BLaER1 (cell line): ENCODE measurements at regions not wholly inside any gene's neighbourhood (a gene's known extent, or its start where the extent isn't known, plus 50 kb on each side); places are given as distances from the start of the nearest gene placed in this dataset.

Source experiments
- H3K27ac ChIP-seq: shearing (Covaris generic); formaldehyde crosslinking; 2 replicates; pipeline ENCODE4 v1.8.1; 2022
- H3K27me3 ChIP-seq: shearing (Covaris generic); formaldehyde crosslinking; 2 replicates; pipeline ENCODE4 v1.8.1; 2022
- H3K36me3 ChIP-seq: shearing (Covaris generic); formaldehyde crosslinking; 2 replicates; pipeline ENCODE4 v1.8.1; 2022
- H3K4me1 ChIP-seq: shearing (Covaris generic); formaldehyde crosslinking; 2 replicates; pipeline ENCODE4 v1.8.1; 2022
- H3K4me2 ChIP-seq: shearing (Covaris generic); formaldehyde crosslinking; 2 replicates; pipeline ENCODE4 v1.8.1; 2022
- H3K4me3 ChIP-seq: shearing (Covaris generic); formaldehyde crosslinking; 2 replicates; pipeline ENCODE4 v1.8.1; 2022
- H3K9ac ChIP-seq: shearing (Covaris generic); formaldehyde crosslinking; 2 replicates; pipeline ENCODE4 v1.8.1; 2022
- H3K9me3 ChIP-seq: shearing (Covaris generic); formaldehyde crosslinking; 2 replicates; pipeline ENCODE4 v1.8.1; 2022
- H4K20me1 ChIP-seq: shearing (Covaris generic); formaldehyde crosslinking; 2 replicates; pipeline ENCODE4 v1.8.1; 2022
- Cebpa-rat ChIP-seq: shearing (Covaris generic); IDR thresholded peaks from 2 replicates; pipeline ENCODE4 v1.8.1; 2022

DNA sequence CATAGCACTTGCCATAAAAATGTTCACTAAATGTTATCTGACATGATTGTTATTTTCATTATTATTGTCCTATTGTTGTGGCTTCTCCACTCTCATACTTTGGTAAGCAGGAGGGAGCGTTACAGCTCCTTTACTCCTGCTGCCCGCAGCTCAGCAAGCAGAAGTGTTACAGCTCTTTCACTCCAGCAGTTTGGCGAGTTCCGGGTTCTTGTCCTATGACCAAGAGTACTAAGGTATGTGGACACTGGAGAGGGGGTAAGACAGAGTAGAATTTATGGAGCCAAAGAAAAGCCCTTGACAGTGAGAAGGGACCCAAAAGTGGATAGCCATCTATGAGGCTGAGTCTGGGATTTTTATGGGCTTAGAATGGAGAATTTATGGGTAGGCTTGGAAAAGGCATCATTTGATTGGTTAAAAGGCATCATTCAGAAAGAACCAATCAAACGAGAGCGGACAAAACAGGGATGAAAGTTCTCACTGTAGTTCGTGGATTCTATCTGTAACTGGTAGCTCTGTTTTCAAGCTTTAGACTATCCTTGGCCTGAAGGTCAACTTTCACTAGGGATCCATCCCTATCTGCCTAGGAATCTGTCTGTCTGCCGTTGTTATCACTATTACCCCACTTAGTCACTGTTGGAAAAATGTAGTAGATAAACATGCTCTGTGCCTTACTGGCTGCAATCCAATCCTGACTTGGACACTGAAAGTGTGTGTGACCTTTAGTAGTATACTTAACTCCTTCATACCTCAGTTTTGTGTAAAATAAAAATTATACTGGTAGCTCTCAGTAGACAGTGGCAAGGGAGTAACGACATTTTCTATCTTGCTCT is 545.6 kb upstream of the LCORL start:
- Histone ChIP-seq H3K4me2 (no peak overlapping the region), H3K36me3 (no peaks in the 10 kb centered on the region), H3K27me3 (no peaks in the 10 kb centered on the region), H3K9ac (no peak overlapping the region), H3K27ac (no peak overlapping the region), H3K4me3 (no peak overlapping the region), H3K4me1 (no peaks in the 10 kb centered on the region), H4K20me1 (no peaks in the 10 kb centered on the region), H3K9me3 (no peaks in the 10 kb centered on the region)
- no peak for TF ChIP-seq Cebpa-rat

DNA sequence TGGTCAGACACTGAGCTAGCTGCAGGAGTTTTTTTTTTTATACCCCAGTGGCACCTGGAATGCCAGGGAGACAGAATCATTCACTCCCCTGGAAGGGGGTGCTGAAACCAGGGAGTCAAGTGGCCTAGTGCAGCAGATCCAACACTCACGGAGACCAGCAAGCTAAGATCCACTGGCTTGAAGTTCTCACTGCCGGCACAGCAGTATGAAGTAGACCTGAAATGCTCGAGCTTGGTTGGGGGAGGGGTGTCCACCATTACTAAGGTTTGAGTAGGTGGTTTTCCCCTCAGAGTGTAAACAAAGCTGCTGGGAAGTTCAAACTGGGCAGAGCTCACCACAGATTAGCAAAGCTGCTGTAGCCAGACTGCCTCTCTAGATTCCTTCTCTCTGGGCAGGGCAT is 537.9 kb upstream of the LCORL start:
- Histone ChIP-seq H4K20me1 (no peaks in the 10 kb centered on the region), H3K4me2 (no peak overlapping the region), H3K9ac (no peak overlapping the region), H3K4me1 (no peaks in the 10 kb centered on the region), H3K27me3 (no peaks in the 10 kb centered on the region), H3K9me3 (no peaks in the 10 kb centered on the region), H3K27ac (no peak overlapping the region), H3K4me3 (no peak overlapping the region), H3K36me3 (no peaks in the 10 kb centered on the region)
- no peak for TF ChIP-seq Cebpa-rat

DNA sequence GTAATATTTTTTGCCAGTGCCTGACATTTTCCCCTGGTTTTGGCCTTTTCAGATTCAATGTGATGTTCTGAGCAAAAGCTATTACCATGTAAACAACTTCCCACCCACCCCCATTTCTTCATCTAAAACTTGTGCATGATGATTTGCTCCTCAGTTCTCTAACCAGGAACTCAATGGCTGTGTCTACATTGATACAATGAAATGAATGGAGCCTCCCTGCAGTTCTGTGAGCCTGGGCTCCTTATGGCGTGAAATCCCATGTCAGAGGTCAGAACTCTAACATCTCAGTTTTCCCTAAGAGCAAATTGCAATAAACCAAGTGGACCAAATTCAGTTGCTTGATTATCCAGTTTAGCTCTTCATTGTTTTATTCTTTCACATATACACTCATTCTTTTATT is 534.8 kb upstream of the LCORL start:
- Histone ChIP-seq H3K4me3 (no peak overlapping the region), H3K36me3 (no peaks in the 10 kb centered on the region), H3K9me3 (no peaks in the 10 kb centered on the region), H3K27me3 (no peaks in the 10 kb centered on the region), H3K27ac (no peak overlapping the region), H3K4me2 (no peak overlapping the region), H3K4me1 (no peaks in the 10 kb centered on the region), H3K9ac (no peak overlapping the region), H4K20me1 (no peaks in the 10 kb centered on the region)
- no peak for TF ChIP-seq Cebpa-rat

DNA sequence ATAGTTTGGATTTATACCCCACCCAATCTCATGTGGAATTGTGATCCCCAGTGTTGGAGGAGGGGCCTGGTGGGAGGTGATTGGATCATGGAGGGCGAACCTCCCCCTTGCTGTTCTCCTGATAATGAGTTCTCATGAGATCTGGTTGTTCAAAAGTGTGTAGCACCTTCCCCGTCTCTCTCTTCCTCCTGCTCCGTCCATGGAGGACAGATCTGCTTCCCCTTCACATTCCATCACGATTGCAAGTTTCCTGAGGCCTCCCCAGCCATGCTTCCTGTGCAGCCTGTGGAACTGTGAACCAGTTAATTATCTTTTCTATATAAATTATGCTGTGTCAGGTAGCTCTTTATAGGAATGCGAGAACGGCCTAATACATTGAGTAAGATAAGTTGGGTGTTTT is 518.8 kb upstream of the LCORL start:
- H3K4me1 ChIP-seq: no peaks in the 10 kb centered on the region
- TF ChIP-seq Cebpa-rat: no peak
- H4K20me1 ChIP-seq: no peaks in the 10 kb centered on the region
- H3K4me3 ChIP-seq: no peak overlapping the region
- no peak overlapping the region for H3K4me2 ChIP-seq
- H3K27ac ChIP-seq: no peak overlapping the region
- no peaks in the 10 kb centered on the region for H3K27me3 ChIP-seq
- no peak overlapping the region for H3K9ac ChIP-seq
- H3K9me3 ChIP-seq: no peaks in the 10 kb centered on the region
- H3K36me3 ChIP-seq: no peaks in the 10 kb centered on the region

DNA sequence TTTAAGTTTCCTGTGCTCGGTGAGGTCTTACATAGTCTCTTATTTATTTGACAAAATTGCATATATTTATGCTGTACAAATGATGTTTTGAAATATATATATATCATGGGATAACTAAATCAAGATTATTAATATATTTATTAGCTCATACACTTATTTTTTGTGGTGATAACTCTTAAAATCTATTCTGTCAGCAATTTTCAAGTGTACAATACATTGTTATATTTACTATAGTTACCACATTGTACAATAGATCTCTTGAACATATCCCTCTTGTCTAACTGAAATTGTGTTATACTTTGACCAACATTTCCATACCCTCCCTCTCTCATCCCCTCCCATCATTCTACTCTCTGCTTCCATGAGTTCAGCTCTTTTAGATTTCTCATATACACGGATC is 516.6 kb upstream of the LCORL start:
- no peak overlapping the region for H3K27ac ChIP-seq

DNA sequence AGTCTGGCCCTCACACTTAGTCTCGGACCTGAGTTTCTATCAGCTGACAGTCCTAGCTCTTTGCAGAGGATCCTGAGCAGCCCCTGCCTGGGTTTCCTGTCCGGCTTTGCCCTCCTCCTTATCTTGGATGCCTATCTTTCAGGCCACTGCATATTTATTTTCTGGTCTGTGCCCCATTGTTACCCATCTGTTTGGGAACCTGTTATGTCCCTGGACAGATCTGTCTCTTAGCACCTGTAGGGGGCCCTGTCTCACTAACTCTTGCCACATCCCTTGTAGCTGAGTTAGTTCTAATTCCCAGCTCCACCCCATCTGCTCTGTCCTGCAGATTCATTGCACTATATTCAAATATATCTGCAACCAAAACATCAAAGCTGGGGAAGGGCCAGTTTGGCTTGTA is 514.9 kb upstream of the LCORL start:
- no peaks in the 10 kb centered on the region for H3K4me1 ChIP-seq
- H3K9ac ChIP-seq: no peak overlapping the region
- H3K36me3 ChIP-seq: no peaks in the 10 kb centered on the region
- H3K4me2 ChIP-seq: no peak overlapping the region
- no peak for TF ChIP-seq Cebpa-rat
- no peaks in the 10 kb centered on the region for H3K27me3 ChIP-seq
- no peaks in the 10 kb centered on the region for H4K20me1 ChIP-seq
- no peak overlapping the region for H3K27ac ChIP-seq
- H3K9me3 ChIP-seq: no peaks in the 10 kb centered on the region
- no peak overlapping the region for H3K4me3 ChIP-seq

More for the DNA sequence above, 516.6 kb upstream of the LCORL start:
- H3K9me3 ChIP-seq: no peaks in the 10 kb centered on the region
- H3K4me1 ChIP-seq: no peaks in the 10 kb centered on the region
- no peak overlapping the region for H3K4me2 ChIP-seq
- no peaks in the 10 kb centered on the region for H3K27me3 ChIP-seq
- no peak overlapping the region for H3K4me3 ChIP-seq
- no peaks in the 10 kb centered on the region for H4K20me1 ChIP-seq
- H3K9ac ChIP-seq: no peak overlapping the region
- TF ChIP-seq Cebpa-rat: no peak
- no peaks in the 10 kb centered on the region for H3K36me3 ChIP-seq

DNA sequence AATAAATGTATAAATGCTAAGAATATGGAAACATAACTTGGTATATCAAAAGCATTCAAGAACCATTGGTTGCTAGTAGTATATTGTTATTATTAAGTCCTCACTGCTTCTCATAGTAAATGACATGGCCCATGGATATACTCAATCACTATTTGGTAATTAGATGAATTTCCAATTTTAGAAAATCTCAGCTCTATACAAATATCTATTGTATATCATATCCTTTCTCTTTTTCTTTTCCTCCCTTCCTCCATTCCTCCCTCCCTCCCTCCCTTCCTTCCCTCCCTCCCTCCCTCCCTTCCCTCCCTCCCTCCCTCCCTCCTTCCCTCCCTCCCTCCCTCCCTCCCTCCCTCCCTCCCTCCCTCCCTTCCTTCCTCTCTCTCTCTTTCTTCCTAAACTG is 514.4 kb upstream of the LCORL start:
- H3K4me2 ChIP-seq: no peak overlapping the region
- H3K4me3 ChIP-seq: no peak overlapping the region
- H3K9me3 ChIP-seq: no peaks in the 10 kb centered on the region
- no peak overlapping the region for H3K9ac ChIP-seq
- no peaks in the 10 kb centered on the region for H3K4me1 ChIP-seq
- TF ChIP-seq Cebpa-rat: no peak
- no peaks in the 10 kb centered on the region for H3K27me3 ChIP-seq
- no peaks in the 10 kb centered on the region for H4K20me1 ChIP-seq
- H3K36me3 ChIP-seq: no peaks in the 10 kb centered on the region
- H3K27ac ChIP-seq: no peak overlapping the region

DNA sequence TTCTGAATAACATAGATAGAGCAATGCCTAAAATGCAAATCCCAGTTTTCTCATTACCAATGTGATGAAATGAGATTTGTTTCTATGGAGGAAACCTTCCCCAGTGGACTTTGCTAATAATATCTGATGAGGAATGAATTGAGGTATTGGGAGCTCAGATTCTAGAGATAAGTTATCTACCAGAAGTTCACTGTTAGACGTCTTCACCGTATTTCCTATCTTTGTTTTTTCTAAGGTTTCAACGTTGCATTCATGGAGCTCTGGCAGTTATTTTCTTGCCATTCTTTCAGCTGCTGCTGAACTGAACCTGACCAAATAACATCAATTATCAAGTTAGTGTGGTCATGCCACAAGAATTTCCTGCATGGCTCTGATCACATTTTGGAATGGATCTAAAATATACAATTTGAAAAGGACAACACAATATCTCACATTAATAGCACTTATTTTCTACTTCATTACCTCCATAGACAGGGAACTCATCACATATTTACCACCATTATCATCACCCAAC is 511.8 kb upstream of the LCORL start:
- no peak overlapping the region for H3K4me2 ChIP-seq
- no peak overlapping the region for H3K9ac ChIP-seq
- H3K36me3 ChIP-seq: no peaks in the 10 kb centered on the region
- no peaks in the 10 kb centered on the region for H3K27me3 ChIP-seq
- H4K20me1 ChIP-seq: no peaks in the 10 kb centered on the region
- H3K27ac ChIP-seq: no peak overlapping the region
- no peak overlapping the region for H3K4me3 ChIP-seq
- TF ChIP-seq Cebpa-rat: no peak
- 0 out of 2 replicates have a peak, but pooled peaks cover 4% of the 10 kb centered on the region for H3K4me1 ChIP-seq
- no peaks in the 10 kb centered on the region for H3K9me3 ChIP-seq

DNA sequence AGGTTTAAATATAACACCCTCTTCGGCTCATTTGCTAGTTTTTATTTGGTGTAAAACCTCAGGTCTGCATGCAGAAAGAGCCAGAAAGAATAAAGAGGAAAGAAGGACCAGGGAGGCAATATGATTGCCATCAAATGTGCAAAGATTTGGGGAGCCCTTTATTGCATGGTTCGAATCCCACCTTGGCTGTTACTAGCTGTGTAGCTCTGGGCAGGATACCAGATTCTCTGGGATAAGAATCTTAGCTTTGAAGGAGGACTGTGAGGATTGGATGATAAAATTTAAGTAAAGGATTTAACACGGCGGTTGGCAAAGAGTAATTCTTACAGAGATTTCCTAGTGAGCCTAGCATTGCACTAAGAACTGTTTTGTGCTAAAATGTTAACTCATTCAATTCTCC is 510.2 kb upstream of the LCORL start:
- Histone ChIP-seq H3K9ac (no peak overlapping the region), H3K36me3 (no peaks in the 10 kb centered on the region), H4K20me1 (no peaks in the 10 kb centered on the region), H3K4me3 (no peak overlapping the region), H3K4me1 (0 out of 2 replicates have a peak, but pooled peaks cover 4% of the 10 kb centered on the region), H3K4me2 (no peak overlapping the region), H3K9me3 (no peaks in the 10 kb centered on the region), H3K27ac (no peak overlapping the region), H3K27me3 (no peaks in the 10 kb centered on the region)
- no peak for TF ChIP-seq Cebpa-rat

DNA sequence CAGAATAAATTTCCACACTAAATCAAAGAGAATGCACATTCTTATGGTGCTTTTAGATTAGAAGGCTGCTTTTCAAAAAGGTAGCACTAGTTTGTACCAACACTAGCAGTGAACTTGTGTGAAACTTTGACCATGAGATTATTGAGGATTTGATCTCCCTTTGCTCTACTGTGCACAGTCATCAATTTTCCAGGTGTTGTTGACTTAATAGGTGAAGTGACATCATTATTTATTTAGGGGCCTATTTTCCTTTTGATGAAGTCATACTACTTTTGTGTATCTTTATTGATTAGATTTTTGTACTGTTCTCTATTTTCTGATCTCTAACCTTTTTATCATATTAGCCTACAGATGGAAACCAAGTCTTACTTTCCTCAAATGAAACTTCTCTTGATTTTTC is 507.9 kb upstream of the LCORL start:
- no peaks in the 10 kb centered on the region for H3K9me3 ChIP-seq
- no peaks in the 10 kb centered on the region for H4K20me1 ChIP-seq
- H3K4me2 ChIP-seq: no peak overlapping the region
- TF ChIP-seq Cebpa-rat: no peak
- no peak overlapping the region for H3K4me3 ChIP-seq
- H3K4me1 ChIP-seq: 0 out of 2 replicates have a peak, but pooled peaks cover 4% of the 10 kb centered on the region
- H3K36me3 ChIP-seq: no peaks in the 10 kb centered on the region
- no peak overlapping the region for H3K9ac ChIP-seq
- no peaks in the 10 kb centered on the region for H3K27me3 ChIP-seq
- no peak overlapping the region for H3K27ac ChIP-seq
